ENCODE measurements at regions not wholly inside any gene's neighbourhood (a gene's known extent, or its start where the extent isn't known, plus 50 kb on each side); places are given as distances from the start of the nearest gene placed in this dataset.

GRCh38 chr2:71800851-71801250, 346.8 kb downstream of the CYP26B1 start:
- TF ChIP-seq SMAD1 (CRISPR knock-in tag; IDR thresholded peaks at IDR 0.05; ENCODE audit: borderline replicate concordance, low read depth) (no peak), CCAR2 (optimal IDR thresholded peaks at IDR 0.05; ENCODE audit: low read depth, low read length) (no peak), ZNF639 (CRISPR knock-in tag; conservative IDR thresholded peaks at IDR 0.05) (no peak), NPAS2 (CRISPR knock-in tag; IDR thresholded peaks at IDR 0.05; ENCODE audit: borderline replicate concordance) (no peak), ZNF274 (CRISPR knock-in tag; IDR thresholded peaks at IDR 0.05) (no peak)

Data from HepG2 (cell line).